OCI-LY3 (cell line): ENCODE measurements at regions not wholly inside any gene's neighbourhood (a gene's known extent, or its start where the extent isn't known, plus 50 kb on each side); places are given as distances from the start of the nearest gene placed in this dataset.

ENCODE experiments used
- H2AFZ ChIP-seq: fragments of 200-600, 300-600 bp; shearing (Covaris generic); 2 replicates; pipeline ENCODE4 v1.6.0; 2014; ENCODE audit warnings: antibody characterized with exemption, low read depth, low read length
- H3K27ac ChIP-seq: fragments of 200-600, 300-600 bp; sonication (generic); 2 replicates; pipeline ENCODE4 v1.5.1; 2014; ENCODE audit warnings: mild to moderate bottlenecking, low read length, moderate library complexity, mixed read lengths
- H3K27me3 ChIP-seq: fragments of 200-600, 300-600 bp; sonication (generic); 2 replicates; pipeline ENCODE4 v1.6.1; 2014; ENCODE audit warnings: low read depth, low read length, mixed read lengths
- H3K36me3 ChIP-seq: fragments of 200-600, 300-600 bp; sonication (generic); replicated peaks from 2 replicates; pipeline ENCODE3; 2014; ENCODE audit warnings: low read depth, low read length, mixed read lengths
- H3K4me1 ChIP-seq: fragments of 300-600, 200-600 bp; sonication (generic); 2 replicates; pipeline ENCODE4 v1.6.1; 2014; ENCODE audit warnings: low read length, mixed read lengths
- H3K4me2 ChIP-seq: fragments of 200-600, 300-600 bp; sonication (generic); 2 replicates; pipeline ENCODE4 v1.6.1; 2014; ENCODE audit warnings: low read length, mixed read lengths
- H3K4me3 ChIP-seq: fragments of 300-600, 200-600 bp; sonication (generic); 2 replicates; pipeline ENCODE4 v1.5.1; 2014; ENCODE audit warnings: antibody characterized with exemption, mild to moderate bottlenecking, low read length, moderate library complexity
- H3K79me2 ChIP-seq: fragments of 300-600, 200-600 bp; shearing (Covaris generic); 2 replicates; pipeline ENCODE4 v1.6.1; 2014; ENCODE audit warnings: mild to moderate bottlenecking, low read length, mixed read lengths
- H3K9ac ChIP-seq: fragments of 300-600, 200-600 bp; shearing (Covaris generic); 2 replicates; pipeline ENCODE4 v1.6.0; 2014; ENCODE audit warnings: mild to moderate bottlenecking, low read length, moderate library complexity
- H3K9me3 ChIP-seq: fragments of 200-600, 300-600 bp; shearing (Covaris generic); 2 replicates; pipeline ENCODE4 v1.6.1; 2014; ENCODE audit warnings: low read length, mixed read lengths; ENCODE audit not compliant: insufficient read depth
- H4K20me1 ChIP-seq: fragments of 200-600, 300-600 bp; sonication (generic); 2 replicates; pipeline ENCODE4 v1.6.1; 2016; ENCODE audit warnings: low read length, mixed read lengths; ENCODE audit not compliant: insufficient read depth
- EZH2phosphoT487 ChIP-seq: fragments of 200-600 bp; shearing (Covaris generic); IDR thresholded peaks from 2 replicates; pipeline ENCODE4 v1.6.1; 2018; ENCODE audit warnings: antibody characterized with exemption, mixed run types, low read depth
- TF ChIP-seq, protein P1 (sequence below): fragments of 200-600, 300-600 bp; sonication (generic); IDR thresholded peaks from 2 replicates; pipeline ENCODE4 v1.5.1; 2014; ENCODE audit warnings: antibody characterized with exemption, low read length, low read depth

DNA sequence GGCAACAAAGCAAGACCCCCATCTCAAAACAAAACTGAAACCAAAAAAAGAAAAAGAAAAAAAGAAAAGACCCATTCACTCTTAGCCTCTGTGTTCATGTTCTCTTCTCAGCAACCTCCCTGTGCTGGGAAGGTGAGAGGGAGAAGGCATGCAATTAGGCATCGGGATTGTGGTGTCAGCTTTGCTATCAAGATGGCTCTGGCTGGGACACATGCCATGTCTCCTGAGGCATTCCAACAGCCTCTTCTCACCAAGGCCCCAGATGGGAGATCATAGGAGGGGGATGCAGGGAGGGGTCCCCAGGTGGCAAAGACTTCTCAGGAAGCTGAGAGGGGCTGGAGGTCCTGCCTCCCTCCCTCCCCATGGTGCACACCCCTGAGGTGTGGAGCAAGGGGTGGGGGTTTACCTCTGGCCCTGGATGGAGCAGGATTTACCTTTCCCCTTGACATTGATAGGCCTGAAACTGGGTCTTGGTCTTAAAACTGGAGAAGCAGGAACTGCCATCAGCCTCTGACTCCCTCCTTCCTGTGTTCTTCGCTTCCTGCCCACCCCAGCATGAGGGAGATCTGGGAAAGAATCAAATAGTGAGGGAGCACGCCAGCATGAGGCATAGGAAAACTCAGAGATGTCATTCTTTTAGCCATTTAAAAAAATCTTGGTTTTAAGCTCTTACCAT lies 96.2 kb upstream of the DUSP5 start:
- H3K79me2 ChIP-seq: no peaks in the 10 kb centered on the region
- TF ChIP-seq, protein P1, sequence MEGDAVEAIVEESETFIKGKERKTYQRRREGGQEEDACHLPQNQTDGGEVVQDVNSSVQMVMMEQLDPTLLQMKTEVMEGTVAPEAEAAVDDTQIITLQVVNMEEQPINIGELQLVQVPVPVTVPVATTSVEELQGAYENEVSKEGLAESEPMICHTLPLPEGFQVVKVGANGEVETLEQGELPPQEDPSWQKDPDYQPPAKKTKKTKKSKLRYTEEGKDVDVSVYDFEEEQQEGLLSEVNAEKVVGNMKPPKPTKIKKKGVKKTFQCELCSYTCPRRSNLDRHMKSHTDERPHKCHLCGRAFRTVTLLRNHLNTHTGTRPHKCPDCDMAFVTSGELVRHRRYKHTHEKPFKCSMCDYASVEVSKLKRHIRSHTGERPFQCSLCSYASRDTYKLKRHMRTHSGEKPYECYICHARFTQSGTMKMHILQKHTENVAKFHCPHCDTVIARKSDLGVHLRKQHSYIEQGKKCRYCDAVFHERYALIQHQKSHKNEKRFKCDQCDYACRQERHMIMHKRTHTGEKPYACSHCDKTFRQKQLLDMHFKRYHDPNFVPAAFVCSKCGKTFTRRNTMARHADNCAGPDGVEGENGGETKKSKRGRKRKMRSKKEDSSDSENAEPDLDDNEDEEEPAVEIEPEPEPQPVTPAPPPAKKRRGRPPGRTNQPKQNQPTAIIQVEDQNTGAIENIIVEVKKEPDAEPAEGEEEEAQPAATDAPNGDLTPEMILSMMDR: no peak
- TF ChIP-seq EZH2phosphoT487: no peak
- H3K9me3 ChIP-seq: no peaks in the 10 kb centered on the region
- H4K20me1 ChIP-seq: no peaks in the 10 kb centered on the region
- H3K4me3 ChIP-seq: no peak overlapping the region
- no peak overlapping the region for H3K9ac ChIP-seq
- no peaks in the 10 kb centered on the region for H3K4me1 ChIP-seq
- no peak overlapping the region for H3K27ac ChIP-seq
- H3K27me3 ChIP-seq: no peaks in the 10 kb centered on the region
- H2AFZ ChIP-seq: no peak overlapping the region
- H3K36me3 ChIP-seq: no peaks in the 10 kb centered on the region
- H3K4me2 ChIP-seq: no peak overlapping the region

GRCh38 chr10:110402077-110402416 lies 95.7 kb upstream of the DUSP5 start:
- TF ChIP-seq, protein P1: no peak
- TF ChIP-seq EZH2phosphoT487: no peak
- Histone ChIP-seq H3K36me3 (no peaks in the 10 kb centered on the region), H3K27ac (no peak overlapping the region), H3K9ac (no peak overlapping the region), H3K27me3 (no peaks in the 10 kb centered on the region), H2AFZ (no peak overlapping the region), H3K4me2 (no peak overlapping the region), H3K4me1 (no peaks in the 10 kb centered on the region), H4K20me1 (no peaks in the 10 kb centered on the region), H3K79me2 (no peaks in the 10 kb centered on the region), H3K9me3 (no peaks in the 10 kb centered on the region), H3K4me3 (no peak overlapping the region)

GRCh38 chr10:110403593-110403992 lies 94.1 kb upstream of the DUSP5 start:
- H2AFZ ChIP-seq: no peak overlapping the region
- H4K20me1 ChIP-seq: no peaks in the 10 kb centered on the region
- no peaks in the 10 kb centered on the region for H3K27me3 ChIP-seq
- no peaks in the 10 kb centered on the region for H3K36me3 ChIP-seq
- no peaks in the 10 kb centered on the region for H3K9me3 ChIP-seq
- H3K9ac ChIP-seq: no peak overlapping the region
- H3K4me2 ChIP-seq: no peak overlapping the region
- H3K4me3 ChIP-seq: no peak overlapping the region
- no peaks in the 10 kb centered on the region for H3K79me2 ChIP-seq
- H3K4me1 ChIP-seq: peaks cover 9% of the 10 kb centered on the region
- TF ChIP-seq, protein P1: no peak
- no peak for TF ChIP-seq EZH2phosphoT487
- H3K27ac ChIP-seq: no peak overlapping the region

GRCh38 chr10:110404413-110404812 lies 93.3 kb upstream of the DUSP5 start:
- no peak overlapping the region for H3K9ac ChIP-seq
- no peak overlapping the region for H2AFZ ChIP-seq
- no peak overlapping the region for H3K4me2 ChIP-seq
- no peaks in the 10 kb centered on the region for H4K20me1 ChIP-seq
- no peaks in the 10 kb centered on the region for H3K36me3 ChIP-seq
- H3K79me2 ChIP-seq: no peaks in the 10 kb centered on the region
- H3K27ac ChIP-seq: no peak overlapping the region
- no peaks in the 10 kb centered on the region for H3K27me3 ChIP-seq
- no peak for TF ChIP-seq EZH2phosphoT487
- TF ChIP-seq, protein P1: no peak
- H3K4me3 ChIP-seq: no peak overlapping the region
- H3K4me1 ChIP-seq: peaks cover 17% of the 10 kb centered on the region
- no peaks in the 10 kb centered on the region for H3K9me3 ChIP-seq
